Fibroblast of villous mesenchyme (primary cell): ENCODE measurements at regions not wholly inside any gene's neighbourhood (a gene's known extent, or its start where the extent isn't known, plus 50 kb on each side); places are given as distances from the start of the nearest gene placed in this dataset.

Experiments
- DNase-seq: peaks from one replicate; pipeline ENCODE4 v3.0.0-alpha.2; 2010; ENCODE audit warnings: low read depth
- H3K4me3 ChIP-seq: 2 replicates; pipeline ENCODE4 v1.5.1; 2011; ENCODE audit warnings: low read depth, mild to moderate bottlenecking, low read length
- CTCF ChIP-seq: IDR thresholded peaks from 2 replicates; pipeline ENCODE4 v1.5.1; 2012; ENCODE audit warnings: low read depth, mild to moderate bottlenecking, low read length; ENCODE audit not compliant: insufficient read depth

GRCh38 chr21:39088831-39089380, 94.3 kb downstream of the PSMG1 start:
- peak; percentile 69 for DNase-seq
- TF ChIP-seq CTCF, result peak; percentile 28
- H3K4me3 ChIP-seq, result no peak overlapping the region

GRCh38 chr21:39088031-39088370, 95.2 kb downstream of the PSMG1 start:
- TF ChIP-seq CTCF, result no peak

GRCh38 chr21:39087238-39088030, 95.8 kb downstream of the PSMG1 start:
- no peak overlapping the region for H3K4me3 ChIP-seq
- TF ChIP-seq CTCF, result no peak
- no peak for DNase-seq

More at GRCh38 chr21:39088031-39088370, 95.2 kb downstream of the PSMG1 start:
- DNase-seq, result no peak
- H3K4me3 ChIP-seq, result no peak overlapping the region

GRCh38 chr21:39086547-39086946, 96.7 kb downstream of the PSMG1 start:
- DNase-seq, result no peak
- peak; percentile 6 for TF ChIP-seq CTCF
- H3K4me3 ChIP-seq, result no peak overlapping the region

GRCh38 chr21:39085843-39086405, 97.3 kb downstream of the PSMG1 start:
- no peak overlapping the region for H3K4me3 ChIP-seq
- DNase-seq, result no peak
- no peak for TF ChIP-seq CTCF

GRCh38 chr21:39084979-39085729, 98.1 kb downstream of the PSMG1 start:
- no peak overlapping the region for H3K4me3 ChIP-seq
- TF ChIP-seq CTCF, result no peak
- no peak for DNase-seq
